Middle frontal gyrus (tissue), 1 donor: ENCODE measurements at regions not wholly inside any gene's neighbourhood (a gene's known extent, or its start where the extent isn't known, plus 50 kb on each side); places are given as distances from the start of the nearest gene placed in this dataset.

ENCODE experiments used
- DNase-seq: peaks from one replicate; pipeline ENCODE4 v3.0.0-alpha.2; 2015; ENCODE audit warnings: low spot score; ENCODE audit errors: extremely low spot score

DNA sequence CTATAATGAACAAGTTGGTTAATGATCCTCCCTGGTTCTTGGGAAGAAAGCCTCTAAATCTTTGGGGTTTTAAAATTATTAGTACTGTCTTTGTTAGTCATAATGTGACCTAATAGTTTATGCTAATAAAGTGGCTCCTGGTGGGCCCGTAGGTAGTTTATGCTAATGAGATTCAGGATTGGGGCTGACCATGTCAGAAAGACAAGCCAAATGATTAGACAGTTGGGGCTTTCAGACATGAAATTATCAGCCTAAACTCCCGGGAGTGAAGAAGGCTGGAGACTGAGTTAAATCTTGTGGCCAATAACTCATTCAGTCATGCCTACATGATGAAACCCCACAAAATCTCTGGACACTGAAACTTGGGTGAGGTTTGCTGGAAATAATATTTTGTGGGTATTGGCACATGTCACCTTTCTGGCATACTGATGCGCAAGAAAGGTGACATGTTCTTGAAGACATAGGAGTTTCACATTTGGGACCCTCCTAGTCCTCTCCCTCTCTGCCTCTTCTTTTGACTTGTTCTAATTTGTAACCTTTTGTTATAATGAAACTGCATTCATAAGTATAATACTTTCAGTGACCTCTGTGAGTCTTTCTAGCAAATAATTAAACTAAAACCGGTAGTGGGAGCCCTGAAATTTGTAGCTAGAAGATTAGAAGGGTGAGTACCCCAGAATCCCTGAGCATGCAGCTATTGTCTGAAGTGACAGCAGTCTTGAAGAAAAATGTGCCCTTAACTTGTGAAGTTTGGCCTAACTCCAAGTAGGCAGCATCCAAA, 196.8 kb upstream of the FSTL5 start:
- no peak for DNase-seq

DNA sequence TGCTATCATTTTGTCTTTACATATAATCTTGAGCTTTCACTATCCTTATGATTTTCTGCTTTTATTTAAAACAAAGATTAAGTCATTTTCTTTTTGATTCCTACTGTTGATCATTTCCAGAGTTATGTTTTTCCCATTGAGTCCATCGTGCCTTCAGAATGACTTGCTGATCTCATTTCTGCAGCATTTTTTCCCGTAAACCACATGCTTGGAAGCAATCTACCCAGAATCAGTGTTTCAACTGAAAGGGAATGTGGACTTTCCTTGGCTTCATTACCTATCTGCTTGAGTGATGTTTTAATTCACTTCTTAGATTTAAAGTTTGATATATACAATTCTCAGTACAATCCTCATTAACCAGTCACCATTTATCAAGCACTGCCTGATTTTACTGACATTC, 192.4 kb upstream of the FSTL5 start:
- DNase-seq, result no peak

DNA sequence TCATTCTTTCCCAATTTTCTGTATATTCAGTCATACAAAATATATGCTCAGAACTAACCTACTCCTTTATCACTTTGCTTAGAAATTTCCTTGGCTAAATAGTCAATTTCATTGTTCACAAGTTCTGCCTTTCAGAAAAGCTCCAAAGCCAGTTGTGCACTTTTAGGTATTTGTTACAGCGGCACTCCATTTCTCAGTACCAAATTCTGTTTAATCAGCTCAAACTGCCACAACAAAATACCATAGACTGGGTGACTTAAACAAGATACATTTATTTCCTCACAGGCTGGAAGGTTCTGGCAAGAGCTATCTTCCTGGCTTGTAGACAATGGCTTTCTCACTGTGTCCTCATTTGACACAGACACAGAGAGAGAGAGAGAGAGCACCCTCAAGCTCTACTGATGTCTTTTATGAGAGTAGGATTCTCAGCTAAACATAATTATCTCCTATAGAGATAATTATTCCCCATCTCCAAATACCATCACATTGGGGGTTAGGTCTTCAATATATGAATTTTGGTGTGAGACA, 188.8 kb upstream of the FSTL5 start:
- DNase-seq, result no peak

- no peak for DNase-seq
These were observed 186.5 kb upstream of the FSTL5 start for GRCh38 chr4:162350331-162350730.

DNA sequence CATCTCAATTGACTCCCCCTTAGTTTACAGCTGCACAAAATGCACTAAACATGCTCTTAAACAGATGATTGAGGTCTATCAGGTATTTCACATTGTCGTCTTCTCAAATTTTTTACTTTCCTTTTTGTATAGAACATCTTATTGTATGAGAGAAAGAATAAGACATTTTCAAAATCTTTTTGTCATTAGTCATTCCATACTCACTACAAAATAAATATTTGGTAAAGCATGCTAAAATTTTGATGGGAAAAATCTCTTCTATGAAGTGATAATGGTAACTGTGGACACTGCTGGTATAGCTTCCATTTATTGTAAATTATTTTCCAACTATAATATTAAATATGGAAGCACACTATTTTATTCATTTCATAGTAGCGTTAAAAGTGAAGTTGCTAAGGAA, 185.6 kb upstream of the FSTL5 start:
- DNase-seq, result no peak

DNA sequence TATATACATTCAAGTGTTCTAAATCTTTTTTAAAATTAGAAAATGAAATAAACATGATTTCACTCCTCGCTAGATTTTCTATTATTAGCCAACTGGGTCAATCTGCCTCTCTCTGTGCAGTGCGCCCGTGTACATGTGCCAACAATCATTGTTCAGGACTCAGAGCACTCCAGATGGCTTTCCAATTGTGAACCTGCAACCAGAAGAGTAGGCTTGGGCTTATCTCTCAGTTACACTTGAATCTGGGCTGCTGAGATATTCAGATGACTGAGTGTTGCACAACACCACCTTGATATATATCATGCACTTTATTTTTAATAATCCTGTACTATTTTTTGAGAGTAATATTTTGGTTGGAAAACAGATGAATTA, 184.0 kb upstream of the FSTL5 start:
- DNase-seq, result no peak

DNA sequence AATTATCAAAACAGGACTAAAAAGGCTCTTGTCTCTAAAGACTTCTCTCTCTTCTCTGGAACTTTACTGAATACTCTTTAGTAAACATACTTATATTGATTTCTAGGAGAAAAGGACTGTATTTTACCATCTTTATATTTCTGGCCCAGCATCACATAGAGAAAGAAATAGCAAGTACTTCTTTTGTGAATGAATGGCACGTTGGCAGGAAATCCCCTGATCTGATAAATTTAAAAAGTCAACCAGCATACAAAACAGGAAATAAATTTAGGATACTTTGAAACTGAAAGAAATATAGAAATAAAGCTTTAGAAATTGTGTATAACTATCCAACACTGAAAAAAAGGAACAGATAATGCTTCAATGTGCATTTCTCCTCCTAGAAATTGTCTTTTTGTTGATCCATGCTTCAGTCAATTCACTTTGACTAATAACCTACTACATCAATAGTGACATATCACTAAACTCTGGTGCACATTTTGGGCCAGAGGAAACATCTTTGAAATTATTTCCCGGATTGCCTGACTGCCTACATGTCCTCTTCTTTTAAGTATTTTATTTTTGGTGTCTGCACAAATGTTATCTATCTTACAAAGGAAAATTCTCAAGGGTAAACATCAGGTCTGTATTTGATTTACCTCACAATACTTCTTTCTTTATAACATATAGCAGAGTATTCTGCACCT, 183.5 kb upstream of the FSTL5 start:
- DNase-seq, result no peak

DNA sequence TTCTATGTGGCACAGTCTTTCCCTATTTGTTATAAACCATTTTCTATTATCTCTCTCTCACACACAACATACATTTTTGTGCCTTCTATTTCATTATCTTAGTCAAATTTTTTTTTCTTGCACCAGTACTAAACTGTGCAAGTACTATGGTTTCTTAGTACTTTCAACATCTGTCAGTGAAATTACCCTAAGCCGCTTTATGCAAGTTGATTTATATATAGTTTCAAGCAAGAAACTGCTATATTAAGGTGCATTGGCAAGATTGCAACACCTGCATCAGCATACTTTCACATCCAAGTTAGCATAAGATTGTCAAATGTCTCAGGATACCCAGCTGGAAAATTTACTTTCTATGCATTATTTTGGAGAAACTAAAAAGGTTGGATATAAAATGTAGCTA, 180.2 kb upstream of the FSTL5 start:
- no peak for DNase-seq

DNA sequence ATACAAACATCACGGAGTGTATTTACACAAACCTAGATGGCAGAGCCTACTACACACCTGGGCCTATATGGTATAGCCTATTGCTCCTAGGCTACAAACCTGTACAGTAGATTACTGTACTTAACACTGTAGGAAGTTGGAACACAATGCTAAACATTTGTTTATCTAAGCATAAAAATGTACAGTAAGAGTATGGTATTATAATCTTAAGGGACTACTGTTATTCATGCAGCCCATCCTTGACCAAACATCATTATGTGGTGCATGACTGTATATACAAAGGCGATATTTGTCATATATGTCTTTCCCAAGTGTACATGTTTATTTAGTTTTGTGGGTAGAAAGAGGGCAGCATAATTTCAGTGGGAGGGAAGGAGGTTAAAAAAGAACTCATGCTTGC, 177.7 kb upstream of the FSTL5 start:
- DNase-seq, result no peak

GRCh38 chr4:162323919-162324318, 160.1 kb upstream of the FSTL5 start:
- no peak for DNase-seq

DNA sequence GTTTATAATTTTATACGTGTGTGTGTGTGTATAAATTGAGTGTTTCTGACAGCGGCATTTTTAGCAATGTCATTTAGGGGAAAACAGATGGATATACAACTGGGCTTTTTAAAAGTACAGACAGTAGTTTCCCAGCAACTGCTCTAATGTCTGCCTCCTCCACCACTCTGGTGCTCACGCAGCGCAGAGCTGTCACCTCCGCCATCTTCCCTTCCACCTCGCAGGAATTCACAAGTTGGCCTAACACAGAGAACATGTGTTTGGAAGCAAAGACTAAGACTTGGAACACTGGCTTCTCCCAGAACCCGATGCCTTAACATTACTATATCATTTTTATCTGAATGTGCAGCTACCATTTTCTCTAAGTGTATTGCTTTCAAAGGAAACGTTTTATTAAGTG, 158.3 kb upstream of the FSTL5 start:
- no peak for DNase-seq

- DNase-seq, result no peak
These were observed 122.0 kb upstream of the FSTL5 start for GRCh38 chr4:162285753-162286152.

GRCh38 chr4:162282684-162283083, 118.9 kb upstream of the FSTL5 start:
- no peak for DNase-seq

GRCh38 chr4:162274354-162274753, 110.6 kb upstream of the FSTL5 start:
- no peak for DNase-seq

GRCh38 chr4:162272215-162272614, 108.4 kb upstream of the FSTL5 start:
- DNase-seq, result no peak

GRCh38 chr4:162268911-162269310, 105.1 kb upstream of the FSTL5 start:
- DNase-seq, result no peak

GRCh38 chr4:162265802-162266201, 102.0 kb upstream of the FSTL5 start:
- DNase-seq, result no peak

GRCh38 chr4:162245051-162245450, 81.3 kb upstream of the FSTL5 start:
- DNase-seq, result no peak

DNA sequence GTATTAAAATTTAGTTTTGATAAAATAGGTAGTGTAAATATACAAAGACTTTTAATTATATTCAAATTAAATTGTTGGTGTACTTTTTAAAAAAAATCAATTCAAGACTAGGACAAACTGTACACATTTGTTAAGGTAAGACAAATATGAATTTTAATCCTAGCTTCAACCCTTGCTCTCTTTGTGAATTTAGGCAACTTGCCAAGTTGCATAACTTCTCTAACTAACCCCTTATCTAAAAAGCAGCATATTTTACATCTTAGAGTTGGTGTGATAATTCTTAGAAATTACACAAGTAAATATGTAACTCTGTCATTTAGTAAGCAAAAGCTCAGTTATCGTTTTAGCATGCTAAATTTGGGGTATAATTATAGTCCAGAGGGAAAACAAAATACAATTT, 78.1 kb upstream of the FSTL5 start:
- DNase-seq, result no peak

GRCh38 chr4:162239992-162240769, 76.4 kb upstream of the FSTL5 start:
- no peak for DNase-seq

DNA sequence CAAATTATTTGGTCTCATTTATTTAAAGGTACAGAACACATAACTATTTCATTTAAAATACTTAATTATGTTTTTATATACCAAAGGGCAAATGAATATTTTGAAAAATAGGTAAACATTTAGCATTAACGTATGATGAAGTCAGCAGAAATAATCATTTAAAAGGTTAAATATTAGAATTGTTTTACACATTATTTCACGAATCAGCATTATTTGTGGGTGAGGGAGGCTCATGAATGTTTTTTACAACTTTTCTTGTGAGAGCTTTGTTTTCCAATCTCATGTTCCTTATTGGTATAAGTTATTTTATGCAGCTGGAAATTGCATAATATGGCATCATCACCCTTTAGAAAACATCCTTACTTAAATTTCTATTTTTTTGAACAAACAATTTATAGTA, 73.9 kb upstream of the FSTL5 start:
- DNase-seq, result no peak

DNA sequence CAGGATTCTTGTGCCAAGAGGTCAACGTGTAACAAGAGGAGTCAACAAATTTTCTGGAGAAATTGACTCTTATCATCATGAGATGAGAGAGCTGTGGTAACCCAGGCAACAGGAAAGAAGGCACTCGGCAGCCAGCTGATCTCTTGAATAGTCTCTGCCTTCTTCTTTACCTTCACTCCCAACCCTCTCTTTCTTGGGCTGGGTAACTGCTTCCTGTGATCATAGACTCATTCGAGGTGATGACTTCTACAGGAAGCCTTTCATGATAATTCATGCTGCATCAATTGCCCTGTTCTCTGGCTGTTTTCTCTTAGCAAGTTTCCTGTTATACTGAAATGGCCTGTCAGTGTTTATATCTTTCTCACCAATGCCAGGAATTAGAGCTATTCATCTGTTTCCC, 70.8 kb upstream of the FSTL5 start:
- DNase-seq, result no peak
